ENCODE measurements at regions not wholly inside any gene's neighbourhood (a gene's known extent, or its start where the extent isn't known, plus 50 kb on each side); places are given as distances from the start of the nearest gene placed in this dataset.

GRCh38 chr4:126630230-126630629, 1002.5 kb upstream of the INTU start:
- DNase-seq (ENCODE audit: low read depth, low spot score) (no peak), FAIRE-seq (no peak)
- Histone ChIP-seq H3K9me3 (replicated peaks; ENCODE audit: control insufficient read depth, insufficient read depth, low read length) (no peaks in the 10 kb centered on the region), H3K4me2 (ENCODE audit: insufficient read depth, low read length) (no peak overlapping the region), H4K20me1 (replicated peaks; ENCODE audit: control insufficient read depth, extremely low read depth, insufficient read depth, low read length) (no peaks in the 10 kb centered on the region), H3K4me1 (ENCODE audit: control insufficient read depth, extremely low read depth, insufficient read depth, low read length) (no peaks in the 10 kb centered on the region), H3K9ac (replicated peaks; ENCODE audit: extremely low read depth, insufficient read depth, low read length) (no peak overlapping the region), H2AFZ (ENCODE audit: low read depth, low read length) (no peak overlapping the region), H3K9me1 (replicated peaks; ENCODE audit: control insufficient read depth, extremely low read depth, insufficient read depth, low read length) (no peaks in the 10 kb centered on the region), H3K27ac (ENCODE audit: insufficient read depth, low read depth, low read length) (no peak overlapping the region), H3K4me3 (replicated peaks in 1 of 3; ENCODE audit: insufficient read depth in 1 of 3, low read depth in 1 of 3, low read length in 3 of 3) (no peak overlapping the region), H3K27me3 (ENCODE audit: control insufficient read depth in 2 of 2, insufficient read depth in 2 of 2, low read length in 2 of 2) (no peaks in the 10 kb centered on the region), H3K36me3 (ENCODE audit: control insufficient read depth in 2 of 2, extremely low read depth in 1 of 2, insufficient read depth in 2 of 2, low read length in 2 of 2) (no peaks in the 10 kb centered on the region), H3K79me2 (ENCODE audit: control insufficient read depth, insufficient read depth, low read length) (no peaks in the 10 kb centered on the region)
- intact Hi-C loops (cut with micrococcal nuclease) (no loop called here), dilution Hi-C loops (cut with MboI; ENCODE audit: extremely low pct_ligation_motif_present, low sequenced_read_pairs) (no loop called here)
- ChIA-PET POLR2A (no interaction called here), CTCF (interaction anchor here (1.6 to 1.8 kb wide), 2 partner anchors 328 to 769 kb away, joined by 4 read pairs; no protein-coding TSS in a partner anchor)
- no peak for TF ChIP-seq POLR2AphosphoS5 (IDR thresholded peaks at IDR 0.05; ENCODE audit: insufficient read depth, low read depth, low read length)
- TF ChIP-seq CTCF (IDR thresholded peaks at IDR 0.05; ENCODE audit: extremely low read depth in 1 of 2, insufficient read depth in 1 of 2, low read depth in 1 of 2, low read length in 2 of 2), result no peak
- no peak for TF ChIP-seq MYC (IDR thresholded peaks at IDR 0.05; ENCODE audit: low read depth, low read length)
- TF ChIP-seq GATA2 (IDR thresholded peaks at IDR 0.05; ENCODE audit: insufficient read depth, insufficient read length, low read depth, low read length), result no peak
- no peak for TF ChIP-seq FOS (IDR thresholded peaks at IDR 0.05; ENCODE audit: borderline replicate concordance, insufficient read depth, low read length)
- no peak for TF ChIP-seq MAX (IDR thresholded peaks at IDR 0.05; ENCODE audit: insufficient read depth, insufficient read length)
- no peak for TF ChIP-seq JUN (IDR thresholded peaks at IDR 0.05; ENCODE audit: borderline replicate concordance, insufficient read depth, insufficient read length, low read depth)
- TF ChIP-seq EZH2 (IDR thresholded peaks at IDR 0.05; ENCODE audit: borderline replicate concordance, low read depth, low read length, severe bottlenecking), result no peak
- TF ChIP-seq POLR2A (IDR thresholded peaks at IDR 0.05; ENCODE audit: low read depth, low read length), result no peak
- BruUV-seq (replicated peaks), result no TSS peak
